Calu3 (cell line): ENCODE measurements at regions not wholly inside any gene's neighbourhood (a gene's known extent, or its start where the extent isn't known, plus 50 kb on each side); places are given as distances from the start of the nearest gene placed in this dataset.

Experiments
- BruUV-seq: library from RNA; stranded (reverse); fragments of 400-500 nt; replicated peaks from 2 replicates; lab custom pipeline; 2021; lab: Mats Ljungman, UMichigan
- CTCF ChIA-PET: fragments of 300-600 bp; sonication (Branson Sonifier 250); formaldehyde crosslinking; loops from one replicate; lab custom pipeline; 2022; ENCODE audit warnings: antibody characterized with exemption; lab: Charles Lee
- DNase-seq: peaks from one replicate; pipeline ENCODE4 v3.0.0; 2022
- H3K27ac Mint-ChIP-seq: one replicate; pipeline ENCODE4 v1.8.0; 2022; ENCODE audit warnings: mixed read lengths; ENCODE audit not compliant: unreplicated experiment
- H3K27me3 Mint-ChIP-seq: one replicate; pipeline ENCODE4 v1.8.0; 2022; ENCODE audit warnings: mixed read lengths; ENCODE audit not compliant: unreplicated experiment
- H3K36me3 Mint-ChIP-seq: one replicate; pipeline ENCODE4 v1.8.0; 2022; ENCODE audit warnings: mild to moderate bottlenecking, moderate library complexity, mixed read lengths; ENCODE audit not compliant: insufficient read depth, unreplicated experiment
- H3K4me1 Mint-ChIP-seq: one replicate; pipeline ENCODE4 v1.8.0; 2022; ENCODE audit warnings: mild to moderate bottlenecking, low read depth, mixed read lengths; ENCODE audit not compliant: unreplicated experiment
- H3K4me3 Mint-ChIP-seq: one replicate; pipeline ENCODE4 v1.8.0; 2022; ENCODE audit warnings: mild to moderate bottlenecking, low read depth, moderate library complexity, mixed read lengths; ENCODE audit not compliant: unreplicated experiment
- H3K9me3 Mint-ChIP-seq: one replicate; pipeline ENCODE4 v1.8.0; 2022; ENCODE audit warnings: low read depth, mixed read lengths; ENCODE audit not compliant: unreplicated experiment
- intact Hi-C: fragments of 100-400 bp; cut with micrococcal nuclease; formaldehyde crosslinking; loops from one replicate; pipeline ENCODE4 v1.10.0; 2022; ENCODE audit not compliant: unreplicated experiment
- TF ChIP-seq, protein P1 (sequence below): fragments of 200-600 bp; IDR thresholded peaks from one replicate; pipeline ENCODE4 v1.8.0; 2022; ENCODE audit warnings: antibody characterized with exemption; ENCODE audit not compliant: unreplicated experiment

DNA sequence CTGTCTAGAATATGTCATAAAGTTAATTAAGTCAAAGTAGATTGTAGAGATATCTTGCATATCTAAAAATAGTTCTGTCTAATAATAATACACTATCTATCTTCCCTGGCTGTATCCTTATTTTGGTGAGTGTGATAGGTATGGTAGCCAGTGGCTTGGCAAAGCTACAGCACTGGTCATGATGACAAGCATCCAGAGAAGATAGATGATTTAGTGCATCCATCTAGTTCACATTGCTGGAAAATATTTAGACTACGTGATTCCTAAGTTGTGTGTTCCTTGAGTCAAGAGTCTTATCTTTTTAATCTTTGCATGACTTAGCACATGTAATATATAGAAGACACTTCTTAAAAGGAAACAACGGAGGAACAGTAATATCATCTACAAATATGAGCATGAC lies 711.2 kb upstream of the KCND2 start:
- CTCF ChIA-PET, result no interaction called here
- BruUV-seq, result no TSS peak
- H3K9me3 Mint-ChIP-seq, result no peaks in the 10 kb centered on the region
- H3K36me3 Mint-ChIP-seq, result no peaks in the 10 kb centered on the region
- no peak overlapping the region for H3K4me3 Mint-ChIP-seq
- no peak for DNase-seq
- intact Hi-C loops, result no loop called here
- no peak overlapping the region for H3K27ac Mint-ChIP-seq
- TF ChIP-seq, protein P1, sequence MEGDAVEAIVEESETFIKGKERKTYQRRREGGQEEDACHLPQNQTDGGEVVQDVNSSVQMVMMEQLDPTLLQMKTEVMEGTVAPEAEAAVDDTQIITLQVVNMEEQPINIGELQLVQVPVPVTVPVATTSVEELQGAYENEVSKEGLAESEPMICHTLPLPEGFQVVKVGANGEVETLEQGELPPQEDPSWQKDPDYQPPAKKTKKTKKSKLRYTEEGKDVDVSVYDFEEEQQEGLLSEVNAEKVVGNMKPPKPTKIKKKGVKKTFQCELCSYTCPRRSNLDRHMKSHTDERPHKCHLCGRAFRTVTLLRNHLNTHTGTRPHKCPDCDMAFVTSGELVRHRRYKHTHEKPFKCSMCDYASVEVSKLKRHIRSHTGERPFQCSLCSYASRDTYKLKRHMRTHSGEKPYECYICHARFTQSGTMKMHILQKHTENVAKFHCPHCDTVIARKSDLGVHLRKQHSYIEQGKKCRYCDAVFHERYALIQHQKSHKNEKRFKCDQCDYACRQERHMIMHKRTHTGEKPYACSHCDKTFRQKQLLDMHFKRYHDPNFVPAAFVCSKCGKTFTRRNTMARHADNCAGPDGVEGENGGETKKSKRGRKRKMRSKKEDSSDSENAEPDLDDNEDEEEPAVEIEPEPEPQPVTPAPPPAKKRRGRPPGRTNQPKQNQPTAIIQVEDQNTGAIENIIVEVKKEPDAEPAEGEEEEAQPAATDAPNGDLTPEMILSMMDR, result no peak
- H3K4me1 Mint-ChIP-seq, result no peaks in the 10 kb centered on the region
- H3K27me3 Mint-ChIP-seq, result peaks cover 25% of the 10 kb centered on the region

DNA sequence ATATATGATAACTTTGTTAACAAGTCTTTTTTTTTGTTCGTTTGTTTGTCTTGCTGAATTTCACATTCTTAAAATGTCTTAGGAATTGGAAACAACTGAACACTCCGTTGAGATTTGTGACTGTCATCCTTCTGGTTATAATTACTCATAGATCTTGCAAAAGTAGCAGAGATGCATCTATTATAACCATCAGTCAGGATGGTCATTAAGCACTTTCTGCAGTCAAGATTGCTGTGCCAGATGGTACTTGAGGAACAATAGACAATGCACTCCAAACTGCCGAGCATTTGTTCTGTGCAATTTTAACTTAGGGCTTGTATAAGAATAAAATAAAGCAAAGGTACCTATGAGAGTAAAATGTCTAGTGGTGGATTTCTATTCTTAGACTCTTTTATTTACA lies 710.1 kb upstream of the KCND2 start:
- BruUV-seq, result no TSS peak
- H3K27me3 Mint-ChIP-seq, result peaks cover 25% of the 10 kb centered on the region
- H3K27ac Mint-ChIP-seq, result no peak overlapping the region
- TF ChIP-seq, protein P1, result no peak
- no peaks in the 10 kb centered on the region for H3K4me1 Mint-ChIP-seq
- no peaks in the 10 kb centered on the region for H3K36me3 Mint-ChIP-seq
- intact Hi-C loops, result no loop called here
- no peaks in the 10 kb centered on the region for H3K9me3 Mint-ChIP-seq
- no peak for DNase-seq
- CTCF ChIA-PET, result no interaction called here
- H3K4me3 Mint-ChIP-seq, result no peak overlapping the region

DNA sequence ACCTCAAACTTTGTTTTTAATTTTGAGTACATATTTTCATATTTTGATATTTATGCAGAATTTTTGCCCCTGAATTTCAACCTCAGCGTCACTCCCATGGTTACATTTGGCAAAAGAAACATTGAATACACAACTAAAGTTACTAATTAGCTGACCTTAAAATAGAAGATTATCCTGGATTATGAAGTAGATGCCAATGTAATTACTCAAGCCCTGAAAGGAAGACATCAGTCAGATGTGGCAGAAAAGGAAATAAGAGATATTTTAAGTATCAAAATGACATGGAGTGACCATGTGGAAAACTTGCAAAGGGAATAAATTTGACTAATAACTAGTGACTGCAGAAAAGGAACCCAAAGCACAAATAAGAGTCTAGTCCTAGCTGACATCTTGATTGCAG lies 701.3 kb upstream of the KCND2 start:
- no peak overlapping the region for H3K27ac Mint-ChIP-seq
- no peaks in the 10 kb centered on the region for H3K4me1 Mint-ChIP-seq
- TF ChIP-seq, protein P1, result no peak
- no TSS peak for BruUV-seq
- CTCF ChIA-PET, result no interaction called here
- no peak overlapping the region for H3K4me3 Mint-ChIP-seq
- H3K9me3 Mint-ChIP-seq, result no peaks in the 10 kb centered on the region
- intact Hi-C loops, result no loop called here
- H3K36me3 Mint-ChIP-seq, result no peaks in the 10 kb centered on the region
- no peak for DNase-seq
- H3K27me3 Mint-ChIP-seq, result no peaks in the 10 kb centered on the region

DNA sequence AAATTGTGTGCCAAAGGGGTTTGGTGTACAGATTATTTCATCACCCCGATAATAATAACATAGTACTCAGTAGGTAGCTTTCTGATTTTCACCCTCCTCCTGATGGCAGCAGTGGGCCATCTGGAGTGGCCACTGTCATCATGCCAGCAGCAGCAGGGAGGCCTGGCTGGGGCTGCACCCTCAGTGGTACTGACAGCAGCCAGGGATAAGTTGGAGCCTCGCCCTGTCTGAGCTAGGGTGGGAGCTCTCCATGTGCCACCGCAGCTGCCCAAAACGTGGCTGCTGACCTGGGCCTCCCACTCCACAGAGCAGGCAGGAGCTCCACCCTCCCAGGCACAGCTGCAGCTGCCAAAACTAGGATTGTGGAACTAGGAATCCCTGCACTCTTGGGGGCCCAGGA lies 700.8 kb upstream of the KCND2 start:
- CTCF ChIA-PET, result no interaction called here
- no peaks in the 10 kb centered on the region for H3K36me3 Mint-ChIP-seq
- intact Hi-C loops, result no loop called here
- no peaks in the 10 kb centered on the region for H3K27me3 Mint-ChIP-seq
- H3K9me3 Mint-ChIP-seq, result no peaks in the 10 kb centered on the region
- no peaks in the 10 kb centered on the region for H3K4me1 Mint-ChIP-seq
- TF ChIP-seq, protein P1, result no peak
- no TSS peak for BruUV-seq
- DNase-seq, result no peak
- H3K4me3 Mint-ChIP-seq, result no peak overlapping the region
- H3K27ac Mint-ChIP-seq, result no peak overlapping the region
